ENCODE measurements at regions not wholly inside any gene's neighbourhood (a gene's known extent, or its start where the extent isn't known, plus 50 kb on each side); places are given as distances from the start of the nearest gene placed in this dataset.

DNA sequence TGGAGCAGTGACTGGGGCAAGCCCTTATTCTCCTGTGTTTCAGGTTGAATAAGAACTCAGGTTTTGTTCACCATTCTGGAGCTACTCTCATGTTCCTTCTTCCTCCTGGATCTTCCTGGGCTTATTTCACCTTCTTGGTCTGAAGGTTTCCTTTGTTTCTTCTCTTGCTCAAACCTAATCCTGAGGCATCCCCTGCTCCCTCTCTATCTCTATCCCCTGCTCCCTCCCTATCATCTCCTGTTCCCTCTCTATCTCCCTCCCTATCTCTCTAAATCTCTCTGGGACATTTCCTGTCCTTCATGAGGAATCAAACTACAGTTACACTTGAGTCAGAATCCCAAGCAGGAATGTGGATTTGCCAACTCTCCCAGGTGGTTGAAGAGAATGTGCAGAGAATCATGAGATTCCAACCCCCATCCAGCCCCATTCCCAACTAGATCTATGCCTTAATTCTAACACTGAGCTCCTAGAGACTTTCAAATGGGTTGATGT is 134.9 kb upstream of the ZIC3 start:
- no peaks in the 10 kb centered on the region for H3K79me2 ChIP-seq (ENCODE audit: control insufficient read depth, insufficient read depth, low read length)
- no peak overlapping the region for H3K4me2 ChIP-seq (ENCODE audit: control insufficient read depth, extremely low read depth, insufficient read depth, low read depth, low read length)
- FAIRE-seq (no peak), DNase-seq (ENCODE audit: low read depth, low spot score) (no peak)
- H2AFZ ChIP-seq (ENCODE audit: control insufficient read depth, low read length), result no peak overlapping the region
- TF ChIP-seq, protein P1, sequence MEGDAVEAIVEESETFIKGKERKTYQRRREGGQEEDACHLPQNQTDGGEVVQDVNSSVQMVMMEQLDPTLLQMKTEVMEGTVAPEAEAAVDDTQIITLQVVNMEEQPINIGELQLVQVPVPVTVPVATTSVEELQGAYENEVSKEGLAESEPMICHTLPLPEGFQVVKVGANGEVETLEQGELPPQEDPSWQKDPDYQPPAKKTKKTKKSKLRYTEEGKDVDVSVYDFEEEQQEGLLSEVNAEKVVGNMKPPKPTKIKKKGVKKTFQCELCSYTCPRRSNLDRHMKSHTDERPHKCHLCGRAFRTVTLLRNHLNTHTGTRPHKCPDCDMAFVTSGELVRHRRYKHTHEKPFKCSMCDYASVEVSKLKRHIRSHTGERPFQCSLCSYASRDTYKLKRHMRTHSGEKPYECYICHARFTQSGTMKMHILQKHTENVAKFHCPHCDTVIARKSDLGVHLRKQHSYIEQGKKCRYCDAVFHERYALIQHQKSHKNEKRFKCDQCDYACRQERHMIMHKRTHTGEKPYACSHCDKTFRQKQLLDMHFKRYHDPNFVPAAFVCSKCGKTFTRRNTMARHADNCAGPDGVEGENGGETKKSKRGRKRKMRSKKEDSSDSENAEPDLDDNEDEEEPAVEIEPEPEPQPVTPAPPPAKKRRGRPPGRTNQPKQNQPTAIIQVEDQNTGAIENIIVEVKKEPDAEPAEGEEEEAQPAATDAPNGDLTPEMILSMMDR (optimal IDR thresholded peaks at IDR 0.05 in 1 of 3, IDR thresholded peaks at IDR 0.05 in 1 of 3, conservative IDR thresholded peaks at IDR 0.05 in 1 of 3; ENCODE audit: extremely low read depth in 1 of 3, insufficient read depth in 2 of 3, low read length in 3 of 3), result no peak
- TF ChIP-seq EZH2 (IDR thresholded peaks at IDR 0.05; ENCODE audit: low read length), result no peak
- H3K36me3 ChIP-seq (ENCODE audit: control insufficient read depth in 2 of 2, extremely low read depth in 1 of 2, insufficient read depth in 2 of 2, low read length in 2 of 2), result no peaks in the 10 kb centered on the region
- no peak overlapping the region for H3K9ac ChIP-seq (ENCODE audit: control insufficient read depth, extremely low read depth, insufficient read depth, low read length)
- no peaks in the 10 kb centered on the region for H3K9me3 ChIP-seq (ENCODE audit: control insufficient read depth, low read depth, low read length)
- H3K27ac ChIP-seq (ENCODE audit: control insufficient read depth, insufficient read depth, low read length), result no peak overlapping the region
- no peak overlapping the region for H3K4me3 ChIP-seq (ENCODE audit: control insufficient read depth in 2 of 3, extremely low read depth in 1 of 3, insufficient read depth in 2 of 3, low read depth in 1 of 3, low read length in 3 of 3)
- no peaks in the 10 kb centered on the region for H3K9me1 ChIP-seq (ENCODE audit: control insufficient read depth, extremely low read depth, insufficient read depth, low read length)
- dilution Hi-C loops (cut with MboI; ENCODE audit: extremely low pct_ligation_motif_present, low sequenced_read_pairs), result no loop called here
- H3K4me1 ChIP-seq (ENCODE audit: control insufficient read depth, extremely low read depth, insufficient read depth, low read length), result no peaks in the 10 kb centered on the region
- H3K27me3 ChIP-seq (ENCODE audit: control insufficient read depth, extremely low read depth, insufficient read depth, low read length), result peaks cover 26% of the 10 kb centered on the region
- H4K20me1 ChIP-seq (ENCODE audit: control insufficient read depth, extremely low read depth, insufficient read depth, low read length), result no peaks in the 10 kb centered on the region

DNA sequence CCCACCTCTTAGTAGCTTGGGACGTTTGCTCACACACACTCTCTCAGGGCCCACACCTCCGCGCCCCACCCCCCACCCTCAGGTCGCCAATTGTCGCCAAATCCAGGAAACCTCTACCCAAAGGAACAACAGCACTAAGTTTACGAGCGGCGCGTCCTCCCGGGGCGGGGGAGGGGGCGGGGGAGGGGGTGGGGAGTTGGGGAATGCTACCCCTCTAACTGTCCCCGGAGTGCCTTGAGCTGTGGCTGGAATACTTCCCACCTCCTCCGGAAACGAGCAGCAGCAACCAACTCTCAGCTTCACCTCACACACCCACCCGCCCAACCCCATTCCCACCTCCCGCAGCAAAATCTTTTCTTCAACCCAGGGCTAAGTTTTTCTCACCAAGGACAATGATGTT is 135.6 kb upstream of the ZIC3 start:
- FAIRE-seq, result no peak
- no peaks in the 10 kb centered on the region for H3K79me2 ChIP-seq (ENCODE audit: control insufficient read depth, insufficient read depth, low read length)
- dilution Hi-C loops (cut with MboI; ENCODE audit: extremely low pct_ligation_motif_present, low sequenced_read_pairs), result no loop called here
- no peak overlapping the region for H3K9ac ChIP-seq (ENCODE audit: control insufficient read depth, extremely low read depth, insufficient read depth, low read length)
- H3K27me3 ChIP-seq (ENCODE audit: control insufficient read depth, extremely low read depth, insufficient read depth, low read length), result peaks cover 33% of the 10 kb centered on the region
- no peaks in the 10 kb centered on the region for H3K9me1 ChIP-seq (ENCODE audit: control insufficient read depth, extremely low read depth, insufficient read depth, low read length)
- H3K27ac ChIP-seq (ENCODE audit: control insufficient read depth, insufficient read depth, low read length), result no peak overlapping the region
- TF ChIP-seq, protein P1 (optimal IDR thresholded peaks at IDR 0.05 in 1 of 3, IDR thresholded peaks at IDR 0.05 in 1 of 3, conservative IDR thresholded peaks at IDR 0.05 in 1 of 3; ENCODE audit: extremely low read depth in 1 of 3, insufficient read depth in 2 of 3, low read length in 3 of 3), result no peak
- no peak for TF ChIP-seq EZH2 (IDR thresholded peaks at IDR 0.05; ENCODE audit: low read length)
- H3K4me3 ChIP-seq (ENCODE audit: control insufficient read depth in 2 of 3, extremely low read depth in 1 of 3, insufficient read depth in 2 of 3, low read depth in 1 of 3, low read length in 3 of 3), result no peak overlapping the region
- no peaks in the 10 kb centered on the region for H3K9me3 ChIP-seq (ENCODE audit: control insufficient read depth, low read depth, low read length)
- no peaks in the 10 kb centered on the region for H3K36me3 ChIP-seq (ENCODE audit: control insufficient read depth in 2 of 2, extremely low read depth in 1 of 2, insufficient read depth in 2 of 2, low read length in 2 of 2)
- no peaks in the 10 kb centered on the region for H4K20me1 ChIP-seq (ENCODE audit: control insufficient read depth, extremely low read depth, insufficient read depth, low read length)
- H3K4me1 ChIP-seq (ENCODE audit: control insufficient read depth, extremely low read depth, insufficient read depth, low read length), result no peaks in the 10 kb centered on the region
- no peak overlapping the region for H3K4me2 ChIP-seq (ENCODE audit: control insufficient read depth, extremely low read depth, insufficient read depth, low read depth, low read length)
- no peak overlapping the region for H2AFZ ChIP-seq (ENCODE audit: control insufficient read depth, low read length)
- DNase-seq (ENCODE audit: low read depth, low spot score), result no peak

All from keratinocyte (primary cell).